GM21390 (cell line): ENCODE measurements at regions not wholly inside any gene's neighbourhood (a gene's known extent, or its start where the extent isn't known, plus 50 kb on each side); places are given as distances from the start of the nearest gene placed in this dataset.
"Not testable (repeated sequence)": the region's sequence is repeated elsewhere in the genome, so short reads cannot be mapped to it uniquely, and the experiment has no call there.

ENCODE experiments used
- ATAC-seq: cut with Tn5 transposase; IDR thresholded peaks from one replicate; pipeline ENCODE4 v1.9.1; 2021; ENCODE audit not compliant: unreplicated experiment

- ATAC-seq, result no peak
These were observed 106.0 kb downstream of the MEX3B start for GRCh38 chr15:81939604-81940440.

GRCh38 chr15:81937189-81937588 is 108.6 kb downstream of the MEX3B start:
- no peak for ATAC-seq

DNA sequence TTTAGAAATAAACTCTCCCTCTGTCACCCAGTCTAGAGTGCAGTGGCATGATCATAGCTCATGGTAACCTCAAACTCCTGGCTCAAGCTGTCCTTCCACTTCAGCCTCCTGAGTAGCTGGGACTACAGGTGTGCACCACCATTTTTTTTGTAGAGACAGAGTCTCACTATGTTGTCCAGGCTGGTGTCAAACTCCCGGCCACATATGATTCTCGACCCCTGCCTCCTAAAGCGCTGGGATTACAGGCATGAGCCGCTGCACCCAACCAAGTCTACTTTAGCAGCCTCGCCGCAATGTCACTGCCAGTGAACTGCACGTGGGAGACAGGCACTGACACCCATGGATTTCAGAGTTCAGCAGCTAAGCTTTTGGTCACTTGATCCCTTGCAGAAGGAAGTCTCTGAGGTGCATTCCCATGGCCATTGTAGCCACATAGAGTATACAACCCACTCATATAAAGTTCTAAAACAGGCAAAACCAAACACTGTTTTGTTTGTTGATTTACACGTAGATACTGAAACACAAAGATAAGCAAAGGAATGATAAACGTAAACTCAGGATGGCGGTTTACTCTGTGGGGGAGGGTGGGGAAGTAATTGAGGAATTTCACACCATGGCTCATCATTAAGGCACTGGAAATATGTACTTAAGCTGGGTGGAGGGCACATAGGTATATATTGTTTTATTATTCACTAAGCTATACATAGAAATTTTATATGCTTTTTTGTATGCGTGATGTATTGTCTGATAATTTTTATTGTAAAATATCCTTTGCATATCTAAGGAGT is 115.0 kb downstream of the MEX3B start:
- no peak for ATAC-seq

DNA sequence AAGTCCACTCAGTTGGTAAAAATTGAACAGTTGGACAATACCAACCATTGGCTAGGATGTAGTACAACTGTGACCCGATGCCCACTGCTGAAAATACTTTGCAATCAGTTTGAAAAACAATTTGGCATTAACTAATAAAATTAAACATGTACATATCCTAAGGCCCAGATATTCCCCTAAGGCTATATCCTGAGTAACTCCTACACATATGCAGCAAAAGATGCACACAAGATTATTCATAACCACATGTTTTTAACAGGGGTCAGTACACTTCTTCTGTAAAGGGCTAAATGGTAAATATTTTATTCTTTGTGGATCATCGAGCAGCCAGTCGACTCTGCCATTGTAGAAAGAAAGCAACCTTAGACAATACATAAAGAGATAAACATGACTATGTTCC is 116.3 kb downstream of the MEX3B start:
- ATAC-seq, result no peak

DNA sequence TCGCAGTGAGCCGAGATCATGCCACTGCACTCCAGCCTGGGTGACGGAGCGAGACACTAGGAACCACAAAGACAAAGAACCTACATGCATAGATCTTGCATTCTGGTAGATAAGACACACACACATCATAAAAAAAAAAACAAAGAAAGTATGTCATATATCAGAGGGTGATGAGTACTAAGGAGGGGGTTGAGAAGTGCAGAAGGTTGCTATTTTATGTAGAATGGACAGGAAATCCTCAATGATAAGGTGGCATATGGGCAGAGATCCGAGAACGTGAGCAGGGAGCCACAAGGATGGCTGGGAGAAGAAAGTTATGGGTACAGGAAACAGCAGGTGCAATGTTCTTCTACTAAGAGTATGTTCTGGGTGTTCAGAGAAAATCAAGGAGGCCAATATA is 118.8 kb downstream of the MEX3B start:
- ATAC-seq, result no peak

DNA sequence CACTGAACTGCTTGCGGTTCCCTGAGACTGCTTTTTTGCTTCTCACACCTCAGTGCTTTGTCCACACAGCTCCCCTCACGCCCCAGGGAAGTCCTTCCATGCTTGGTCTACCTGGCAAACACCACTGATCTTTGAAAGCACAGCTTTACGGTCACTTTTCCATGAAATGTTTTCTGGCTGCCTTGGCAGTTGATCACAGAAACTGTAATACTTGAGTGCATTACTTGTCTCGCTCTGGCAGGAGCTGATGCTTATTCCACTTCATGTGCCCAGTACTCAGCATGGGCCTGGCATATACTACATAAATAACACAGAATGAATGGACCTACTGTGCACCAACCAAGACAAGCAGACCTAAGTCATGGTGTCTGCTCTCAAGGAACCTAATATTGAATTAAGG is 121.1 kb downstream of the MEX3B start:
- no peak for ATAC-seq

DNA sequence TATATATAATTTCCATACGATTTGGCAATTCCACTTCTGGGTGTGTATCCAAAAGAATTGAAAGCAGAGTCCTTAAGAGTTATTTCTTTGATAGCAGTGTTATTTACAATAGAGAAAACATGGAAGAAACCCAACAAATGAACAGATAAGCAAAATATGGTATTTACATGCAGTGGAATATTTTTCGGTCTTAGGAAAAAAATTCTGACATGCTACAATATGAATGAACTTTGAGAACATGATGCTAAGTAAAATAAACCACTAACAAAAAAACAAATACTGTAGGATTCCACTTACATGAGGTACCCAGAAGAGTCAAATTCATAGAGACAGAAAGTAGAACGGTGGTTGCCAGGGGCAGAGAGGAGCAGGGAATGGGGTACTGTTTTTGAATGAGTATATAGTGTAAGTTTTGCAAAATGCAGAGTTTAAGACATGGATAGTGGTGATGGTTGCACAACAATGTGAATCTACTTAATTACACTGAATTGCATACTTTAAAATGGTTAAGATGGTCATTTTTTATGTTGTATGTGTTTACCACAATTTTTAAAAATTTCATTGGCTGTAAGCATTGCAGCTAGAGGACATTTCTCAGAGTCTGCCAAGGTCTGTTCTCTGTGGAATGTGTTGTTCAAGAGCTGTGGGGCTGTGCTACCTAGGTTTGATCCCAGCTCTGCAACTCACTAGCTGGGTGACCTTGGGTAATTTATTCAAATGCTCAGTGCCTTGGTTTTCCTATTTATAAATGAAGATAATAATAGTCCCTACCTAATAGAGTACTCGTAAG is 122.1 kb downstream of the MEX3B start:
- no peak for ATAC-seq

DNA sequence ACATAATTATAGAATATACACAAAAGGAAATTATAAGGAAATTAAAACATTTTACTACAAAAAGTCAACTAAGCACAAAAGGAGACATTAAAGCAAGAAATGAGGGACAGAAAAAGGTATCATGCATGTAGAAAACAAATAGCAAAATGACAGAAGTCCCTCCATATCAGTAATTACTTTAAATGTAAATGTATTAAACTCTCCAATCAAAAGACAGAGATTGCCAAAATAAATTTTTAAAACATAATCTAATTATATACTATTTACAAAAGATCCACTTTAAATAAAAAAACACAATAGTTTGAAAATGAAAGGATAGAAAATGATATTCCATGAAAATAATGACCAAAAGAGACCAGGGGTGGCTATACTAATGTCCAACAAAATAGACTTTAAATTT is 123.7 kb downstream of the MEX3B start:
- ATAC-seq, result no peak

DNA sequence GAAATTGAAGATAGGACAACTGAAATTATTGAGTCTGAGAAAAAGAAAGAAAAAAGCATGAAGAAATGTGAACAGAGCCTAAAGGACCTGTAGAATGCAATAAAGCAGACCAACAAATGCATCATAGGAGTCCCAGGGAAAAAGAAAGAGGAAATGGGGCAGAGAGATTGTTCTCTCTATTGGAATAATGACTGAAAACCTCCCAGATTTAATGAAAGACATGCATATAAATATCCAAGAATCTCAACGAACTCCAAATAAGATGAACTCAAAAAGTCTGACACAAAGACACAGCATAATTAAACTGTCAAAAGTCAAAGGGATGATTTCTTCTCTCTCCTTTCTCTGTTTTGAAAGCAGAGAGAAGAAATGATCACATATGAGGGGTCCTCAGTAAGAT is 124.7 kb downstream of the MEX3B start:
- ATAC-seq, result no peak

DNA sequence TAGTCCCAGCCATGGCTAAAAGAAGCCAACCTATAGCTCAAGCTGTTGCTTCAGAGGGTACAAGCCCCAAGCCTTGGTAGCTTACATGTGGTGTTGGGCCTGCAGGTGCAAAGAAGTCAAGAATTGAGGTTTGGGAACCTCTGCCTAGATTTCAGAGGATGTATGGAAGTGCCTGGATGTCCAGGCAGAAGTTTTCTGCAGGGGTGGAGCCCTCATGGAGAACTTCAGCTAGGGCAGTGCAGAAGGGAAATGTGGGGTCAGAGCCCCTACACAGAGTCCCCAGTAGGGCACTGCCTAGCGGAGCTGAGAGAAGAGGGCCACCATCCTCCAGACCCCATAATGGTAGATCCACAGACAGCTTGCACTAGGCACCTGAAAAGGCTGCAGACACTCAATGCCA is 127.1 kb downstream of the MEX3B start:
- not testable (repeated sequence) for ATAC-seq

DNA sequence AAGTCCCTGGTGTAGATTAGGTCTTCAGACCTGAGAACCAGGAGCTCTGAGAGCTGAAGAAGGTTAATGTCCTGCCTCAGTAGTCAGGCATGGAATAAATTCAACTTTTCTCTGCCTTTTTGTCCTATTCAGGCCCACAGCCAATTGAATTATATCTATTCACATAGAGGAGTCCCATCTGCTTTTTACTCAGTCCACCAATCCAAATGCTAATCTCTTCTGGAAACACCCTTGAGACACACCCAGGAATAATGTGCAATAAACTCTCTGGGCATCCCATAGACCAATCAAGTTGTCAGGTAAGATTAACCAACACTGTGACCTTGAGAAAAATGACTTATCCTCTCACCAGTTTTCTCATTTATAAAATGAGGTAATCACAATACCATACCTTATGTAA is 129.4 kb downstream of the MEX3B start:
- no peak for ATAC-seq

GRCh38 chr15:81915990-81916389 is 129.8 kb downstream of the MEX3B start:
- ATAC-seq, result no peak

DNA sequence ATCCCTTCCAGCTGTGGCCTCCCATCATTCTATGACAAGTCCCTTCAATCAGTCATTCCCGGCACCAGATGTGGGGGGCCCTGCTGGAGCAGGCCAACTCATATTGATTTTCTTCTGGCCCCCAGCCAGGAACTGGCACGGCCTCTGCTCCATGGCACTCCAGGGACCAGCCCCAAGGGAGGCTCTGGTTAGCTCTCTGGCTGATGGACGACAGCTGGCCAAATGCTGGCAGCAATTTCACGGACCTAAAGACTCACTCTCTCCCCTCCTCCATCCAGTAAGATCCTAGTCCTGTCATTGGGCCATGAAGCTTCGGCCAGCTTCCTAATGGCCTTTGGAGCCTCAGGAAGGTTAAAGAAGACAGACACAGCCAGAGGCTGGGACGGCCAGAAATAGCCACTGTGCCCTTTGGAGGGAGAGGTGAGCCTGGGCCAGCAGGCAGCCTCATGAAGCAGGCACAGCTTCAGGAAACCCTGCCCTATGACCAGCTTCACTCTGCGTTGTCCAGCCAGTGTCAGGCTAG is 131.0 kb downstream of the MEX3B start:
- no peak for ATAC-seq

DNA sequence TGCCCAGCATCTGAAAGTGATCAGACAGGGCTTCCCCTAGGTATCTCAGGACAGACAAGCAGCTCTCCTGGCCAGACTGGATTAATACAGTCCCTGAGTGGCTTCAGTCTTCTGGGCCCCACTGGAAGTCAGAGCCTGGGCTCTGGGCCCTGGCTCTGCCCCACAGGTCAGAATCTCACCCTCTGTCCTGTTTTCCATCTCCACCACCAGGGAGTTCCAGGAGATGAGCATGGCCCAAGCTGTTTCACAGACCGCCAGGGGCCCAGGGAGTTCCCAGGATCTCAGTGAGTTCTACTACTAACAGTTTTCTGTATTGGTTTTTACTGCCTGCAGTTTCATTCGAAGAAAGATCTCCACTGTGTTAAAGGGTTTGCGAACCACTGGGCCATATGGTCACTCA is 131.5 kb downstream of the MEX3B start:
- ATAC-seq, result no peak

DNA sequence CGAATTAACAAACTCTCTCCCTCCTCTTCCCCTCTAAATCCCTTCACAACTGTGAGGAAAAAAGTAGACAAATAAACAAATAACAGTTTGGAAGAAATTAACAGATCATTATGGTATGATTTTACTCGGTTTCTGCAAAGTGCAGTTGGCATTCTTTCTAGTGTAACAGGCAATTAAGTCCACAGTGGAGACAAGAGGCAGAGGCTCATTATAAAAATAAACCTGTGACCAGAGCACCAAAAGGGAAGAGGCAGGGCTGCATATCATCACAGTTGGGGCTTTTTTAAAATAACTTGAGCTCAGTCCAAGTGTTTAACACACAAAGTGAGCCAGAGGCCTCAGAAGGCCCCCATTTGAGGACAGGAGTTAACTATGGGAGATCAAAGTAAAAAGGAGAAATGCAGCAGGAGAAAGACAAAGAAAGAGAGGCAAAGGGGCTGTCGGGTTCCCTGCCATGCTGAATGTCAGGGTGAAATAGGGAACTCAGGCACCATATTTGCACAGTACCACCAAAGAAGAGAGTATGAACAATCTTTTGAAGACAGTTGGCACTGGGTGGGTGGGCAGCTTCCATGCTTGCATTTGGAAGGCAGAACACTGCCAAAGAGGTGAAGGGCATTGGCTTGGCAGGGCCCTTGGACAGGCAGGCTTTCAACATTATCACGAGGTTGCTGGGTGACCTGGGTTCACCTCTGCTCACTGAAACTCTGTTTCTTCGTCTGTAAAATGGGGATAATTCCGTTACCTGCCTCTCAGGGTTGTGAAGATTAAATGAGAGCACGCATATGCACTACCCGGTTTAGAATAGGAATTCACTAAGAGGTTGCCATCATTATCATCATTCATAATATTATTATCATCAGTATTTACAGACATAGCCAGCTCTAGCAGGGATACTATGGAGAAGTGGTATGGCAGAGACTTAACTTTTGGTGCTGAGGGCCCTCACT is 134.5 kb downstream of the MEX3B start:
- ATAC-seq, result no peak

- no peak for ATAC-seq
These were observed 135.3 kb downstream of the MEX3B start for GRCh38 chr15:81910355-81911021.

DNA sequence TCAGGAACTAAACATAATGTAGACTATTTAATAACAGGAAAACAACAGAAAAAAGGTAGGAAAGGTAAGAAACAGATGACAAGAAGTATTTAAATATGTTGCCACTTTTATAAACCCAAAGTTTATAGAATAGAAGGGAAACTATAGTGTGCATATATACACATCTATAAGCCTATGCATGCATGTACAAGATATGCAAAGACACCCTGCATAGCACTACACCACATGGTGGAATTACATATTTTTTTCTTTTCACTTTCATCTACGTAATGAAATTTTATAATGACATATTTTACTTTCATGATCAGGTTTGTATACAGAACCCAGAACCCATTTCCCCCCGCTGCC is 136.8 kb downstream of the MEX3B start:
- no peak for ATAC-seq

- ATAC-seq, result no peak
These were observed 137.7 kb downstream of the MEX3B start for GRCh38 chr15:81908111-81908510.

GRCh38 chr15:81907521-81907920 is 138.3 kb downstream of the MEX3B start:
- no peak for ATAC-seq

DNA sequence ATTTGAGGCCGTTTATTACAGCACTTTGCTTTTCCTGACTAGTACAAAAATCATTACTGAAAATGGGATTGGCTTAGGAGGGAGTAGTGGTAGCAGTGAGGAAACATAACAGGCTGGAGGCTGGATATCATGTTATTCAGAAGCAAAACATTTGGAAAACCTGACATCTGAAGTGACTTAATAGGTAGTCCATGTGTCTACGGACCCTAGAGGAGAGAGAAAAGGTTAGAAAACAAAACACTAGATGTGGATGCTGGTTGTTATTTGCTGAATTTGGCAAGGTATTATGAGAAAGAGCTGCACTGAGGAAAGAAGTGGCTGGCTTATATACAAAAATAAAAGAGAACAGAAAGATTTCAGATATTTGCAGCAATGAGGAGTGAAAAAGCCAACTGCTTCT is 139.9 kb downstream of the MEX3B start:
- no peak for ATAC-seq
